ENCODE measurements at regions not wholly inside any gene's neighbourhood (a gene's known extent, or its start where the extent isn't known, plus 50 kb on each side); places are given as distances from the start of the nearest gene placed in this dataset.

GRCh38 chr9:111098093-111098492 lies 59.8 kb upstream of the LPAR1 start:
- TF ChIP-seq POLR2A (IDR thresholded peaks at IDR 0.05; ENCODE audit: low read depth, low read length), result no peak
- no peak for TF ChIP-seq POLR2AphosphoS5 (IDR thresholded peaks at IDR 0.05; ENCODE audit: insufficient read depth, low read depth, low read length)
- TF ChIP-seq MYC (IDR thresholded peaks at IDR 0.05; ENCODE audit: low read depth, low read length), result no peak
- TF ChIP-seq FOS (IDR thresholded peaks at IDR 0.05; ENCODE audit: borderline replicate concordance, insufficient read depth, low read length), result no peak
- TF ChIP-seq MAX (IDR thresholded peaks at IDR 0.05; ENCODE audit: insufficient read depth, insufficient read length), result no peak
- H4K20me1 ChIP-seq (replicated peaks; ENCODE audit: control insufficient read depth, extremely low read depth, insufficient read depth, low read length), result no peaks in the 10 kb centered on the region
- H3K27ac ChIP-seq (ENCODE audit: insufficient read depth, low read depth, low read length), result no peak overlapping the region
- H3K9me3 ChIP-seq (replicated peaks; ENCODE audit: control insufficient read depth, insufficient read depth, low read length), result no peaks in the 10 kb centered on the region
- no TSS peak for BruUV-seq (replicated peaks)
- ChIA-PET CTCF (no interaction called here), POLR2A (no interaction called here)
- dilution Hi-C loops (cut with MboI; ENCODE audit: extremely low pct_ligation_motif_present, low sequenced_read_pairs) (no loop called here), intact Hi-C loops (cut with micrococcal nuclease) (no loop called here)
- H3K4me1 ChIP-seq (ENCODE audit: control insufficient read depth, extremely low read depth, insufficient read depth, low read length), result no peaks in the 10 kb centered on the region
- DNase-seq (ENCODE audit: low read depth, low spot score) (no peak), FAIRE-seq (no peak)
- H3K4me3 ChIP-seq (replicated peaks in 1 of 3; ENCODE audit: insufficient read depth in 1 of 3, low read depth in 1 of 3, low read length in 3 of 3), result no peak overlapping the region
- H2AFZ ChIP-seq (ENCODE audit: low read depth, low read length), result no peak overlapping the region
- no peak overlapping the region for H3K9ac ChIP-seq (replicated peaks; ENCODE audit: extremely low read depth, insufficient read depth, low read length)
- no peaks in the 10 kb centered on the region for H3K36me3 ChIP-seq (ENCODE audit: control insufficient read depth in 2 of 2, extremely low read depth in 1 of 2, insufficient read depth in 2 of 2, low read length in 2 of 2)
- H3K4me2 ChIP-seq (ENCODE audit: insufficient read depth, low read length), result no peak overlapping the region
- no peaks in the 10 kb centered on the region for H3K79me2 ChIP-seq (ENCODE audit: control insufficient read depth, insufficient read depth, low read length)
- H3K27me3 ChIP-seq (ENCODE audit: control insufficient read depth in 2 of 2, insufficient read depth in 2 of 2, low read length in 2 of 2), result no peaks in the 10 kb centered on the region
- H3K9me1 ChIP-seq (replicated peaks; ENCODE audit: control insufficient read depth, extremely low read depth, insufficient read depth, low read length), result no peaks in the 10 kb centered on the region

- no peak overlapping the region for H3K9ac ChIP-seq (replicated peaks; ENCODE audit: extremely low read depth, insufficient read depth, low read length)
- no peak overlapping the region for H3K4me3 ChIP-seq (replicated peaks in 1 of 3; ENCODE audit: insufficient read depth in 1 of 3, low read depth in 1 of 3, low read length in 3 of 3)
- ChIA-PET CTCF (no interaction called here), POLR2A (no interaction called here)
- DNase-seq (ENCODE audit: low read depth, low spot score) (no peak), FAIRE-seq (no peak)
- BruUV-seq (replicated peaks), result no TSS peak
- no peaks in the 10 kb centered on the region for H3K79me2 ChIP-seq (ENCODE audit: control insufficient read depth, insufficient read depth, low read length)
- H3K27ac ChIP-seq (ENCODE audit: insufficient read depth, low read depth, low read length), result no peak overlapping the region
- no peaks in the 10 kb centered on the region for H4K20me1 ChIP-seq (replicated peaks; ENCODE audit: control insufficient read depth, extremely low read depth, insufficient read depth, low read length)
- no peak overlapping the region for H2AFZ ChIP-seq (ENCODE audit: low read depth, low read length)
- dilution Hi-C loops (cut with MboI; ENCODE audit: extremely low pct_ligation_motif_present, low sequenced_read_pairs), result no loop called here
- no peak overlapping the region for H3K4me2 ChIP-seq (ENCODE audit: insufficient read depth, low read length)
- H3K27me3 ChIP-seq (ENCODE audit: control insufficient read depth in 2 of 2, insufficient read depth in 2 of 2, low read length in 2 of 2), result no peaks in the 10 kb centered on the region
- no peaks in the 10 kb centered on the region for H3K9me3 ChIP-seq (replicated peaks; ENCODE audit: control insufficient read depth, insufficient read depth, low read length)
- no peaks in the 10 kb centered on the region for H3K9me1 ChIP-seq (replicated peaks; ENCODE audit: control insufficient read depth, extremely low read depth, insufficient read depth, low read length)
- H3K36me3 ChIP-seq (ENCODE audit: control insufficient read depth in 2 of 2, extremely low read depth in 1 of 2, insufficient read depth in 2 of 2, low read length in 2 of 2), result no peaks in the 10 kb centered on the region
- TF ChIP-seq FOS (IDR thresholded peaks at IDR 0.05; ENCODE audit: borderline replicate concordance, insufficient read depth, low read length), result no peak
- TF ChIP-seq POLR2AphosphoS5 (IDR thresholded peaks at IDR 0.05; ENCODE audit: insufficient read depth, low read depth, low read length), result no peak
- TF ChIP-seq EZH2 (IDR thresholded peaks at IDR 0.05; ENCODE audit: borderline replicate concordance, low read depth, low read length, severe bottlenecking), result no peak
- TF ChIP-seq MAX (IDR thresholded peaks at IDR 0.05; ENCODE audit: insufficient read depth, insufficient read length), result no peak
- TF ChIP-seq GATA2 (IDR thresholded peaks at IDR 0.05; ENCODE audit: insufficient read depth, insufficient read length, low read depth, low read length), result no peak
- TF ChIP-seq CTCF (IDR thresholded peaks at IDR 0.05; ENCODE audit: extremely low read depth in 1 of 2, insufficient read depth in 1 of 2, low read depth in 1 of 2, low read length in 2 of 2), result no peak
- no peak for TF ChIP-seq MYC (IDR thresholded peaks at IDR 0.05; ENCODE audit: low read depth, low read length)
- no peak for TF ChIP-seq JUN (IDR thresholded peaks at IDR 0.05; ENCODE audit: borderline replicate concordance, insufficient read depth, insufficient read length, low read depth)
- TF ChIP-seq POLR2A (IDR thresholded peaks at IDR 0.05; ENCODE audit: low read depth, low read length), result no peak
- H3K4me1 ChIP-seq (ENCODE audit: control insufficient read depth, extremely low read depth, insufficient read depth, low read length), result no peaks in the 10 kb centered on the region
- intact Hi-C loops (cut with micrococcal nuclease), result no loop called here
These were observed 57.8 kb upstream of the LPAR1 start for GRCh38 chr9:111096051-111096450.

All from endothelial cell of umbilical vein (primary cell).